Activated CD4-positive, CD25-positive, alpha-beta regulatory T cell treated with anti-CD3 and anti-CD28 coated beads, Interleukin-2, amount 50 U/mL, for 16 hours (primary cell): ENCODE measurements at regions not wholly inside any gene's neighbourhood (a gene's known extent, or its start where the extent isn't known, plus 50 kb on each side); places are given as distances from the start of the nearest gene placed in this dataset.

Source experiments
- DNase-seq: peaks from one replicate; pipeline ENCODE4 v3.0.0-alpha.2; 2020; ENCODE audit warnings: low read depth, low spot score

- no peak for DNase-seq
Observed at GRCh38 chr3:102226463-102226862, 208.4 kb upstream of the ZPLD1 start.

GRCh38 chr3:102229062-102229655 lies 205.7 kb upstream of the ZPLD1 start:
- peak; percentile 52 for DNase-seq

GRCh38 chr3:102230057-102230456 lies 204.8 kb upstream of the ZPLD1 start:
- DNase-seq: no peak

GRCh38 chr3:102233881-102234280 lies 200.9 kb upstream of the ZPLD1 start:
- no peak for DNase-seq

GRCh38 chr3:102235679-102236078 lies 199.1 kb upstream of the ZPLD1 start:
- DNase-seq: no peak

- DNase-seq: no peak
Observed at GRCh38 chr3:102237181-102237580, 197.6 kb upstream of the ZPLD1 start.

GRCh38 chr3:102237838-102238237 lies 197.0 kb upstream of the ZPLD1 start:
- DNase-seq: no peak

- no peak for DNase-seq
Observed at GRCh38 chr3:102238362-102238761, 196.5 kb upstream of the ZPLD1 start.

GRCh38 chr3:102240720-102241119 lies 194.1 kb upstream of the ZPLD1 start:
- no peak for DNase-seq

- no peak for DNase-seq
Observed at GRCh38 chr3:102248981-102249705, 185.7 kb upstream of the ZPLD1 start.

GRCh38 chr3:102255736-102256135 lies 179.1 kb upstream of the ZPLD1 start:
- no peak for DNase-seq

GRCh38 chr3:102258666-102259227 lies 176.1 kb upstream of the ZPLD1 start:
- DNase-seq: no peak

GRCh38 chr3:102259663-102260062 lies 175.2 kb upstream of the ZPLD1 start:
- no peak for DNase-seq

- DNase-seq: no peak
Observed at GRCh38 chr3:102265720-102266119, 169.1 kb upstream of the ZPLD1 start.

GRCh38 chr3:102269406-102269805 lies 165.4 kb upstream of the ZPLD1 start:
- DNase-seq: no peak

GRCh38 chr3:102290241-102290640 lies 144.6 kb upstream of the ZPLD1 start:
- DNase-seq: no peak

- DNase-seq: no peak
Observed at GRCh38 chr3:102295756-102296155, 139.1 kb upstream of the ZPLD1 start.

- DNase-seq: no peak
Observed at GRCh38 chr3:102297072-102297658, 137.7 kb upstream of the ZPLD1 start.

GRCh38 chr3:102299125-102299877 lies 135.5 kb upstream of the ZPLD1 start:
- DNase-seq: no peak

- no peak for DNase-seq
Observed at GRCh38 chr3:102301155-102301880, 133.5 kb upstream of the ZPLD1 start.

- no peak for DNase-seq
Observed at GRCh38 chr3:102302020-102302419, 132.8 kb upstream of the ZPLD1 start.
